RKO (cell line): ENCODE measurements at regions not wholly inside any gene's neighbourhood (a gene's known extent, or its start where the extent isn't known, plus 50 kb on each side); places are given as distances from the start of the nearest gene placed in this dataset.
"Not testable (repeated sequence)": the region's sequence is repeated elsewhere in the genome, so short reads cannot be mapped to it uniquely, and the experiment has no call there.

ENCODE experiments used
- DNase-seq: peaks from one replicate; pipeline ENCODE4 v3.0.0-alpha.2; 2016; ENCODE audit warnings: low spot score

- no peak for DNase-seq
Measured at GRCh38 chr4:60657807-60658206, 542.3 kb upstream of the ADGRL3 start.

- DNase-seq = no peak
Measured at GRCh38 chr4:60663769-60664168, 536.4 kb upstream of the ADGRL3 start.

GRCh38 chr4:60682901-60683300, 517.2 kb upstream of the ADGRL3 start:
- DNase-seq = no peak

GRCh38 chr4:60683357-60683756, 516.8 kb upstream of the ADGRL3 start:
- peak; percentile 75 for DNase-seq

- DNase-seq = no peak
Measured at GRCh38 chr4:60683973-60684372, 516.2 kb upstream of the ADGRL3 start.

GRCh38 chr4:60696062-60696461, 504.1 kb upstream of the ADGRL3 start:
- DNase-seq = not testable (repeated sequence)

GRCh38 chr4:60709061-60709460, 491.1 kb upstream of the ADGRL3 start:
- no peak for DNase-seq

GRCh38 chr4:60718874-60719273, 481.3 kb upstream of the ADGRL3 start:
- no peak for DNase-seq

GRCh38 chr4:60721685-60722084, 478.4 kb upstream of the ADGRL3 start:
- DNase-seq = no peak

- no peak for DNase-seq
Measured at GRCh38 chr4:60723796-60724195, 476.3 kb upstream of the ADGRL3 start.

GRCh38 chr4:60724623-60725022, 475.5 kb upstream of the ADGRL3 start:
- DNase-seq = peak; percentile 28

GRCh38 chr4:60726779-60727178, 473.3 kb upstream of the ADGRL3 start:
- DNase-seq = no peak

- DNase-seq = no peak
Measured at GRCh38 chr4:60729194-60729593, 470.9 kb upstream of the ADGRL3 start.

GRCh38 chr4:60729764-60730163, 470.4 kb upstream of the ADGRL3 start:
- DNase-seq = not testable (repeated sequence)

GRCh38 chr4:60737858-60738257, 462.3 kb upstream of the ADGRL3 start:
- DNase-seq = no peak

- no peak for DNase-seq
Measured at GRCh38 chr4:60743654-60744053, 456.5 kb upstream of the ADGRL3 start.

GRCh38 chr4:60744767-60745166, 455.4 kb upstream of the ADGRL3 start:
- peak; percentile 41 for DNase-seq

- no peak for DNase-seq
Measured at GRCh38 chr4:60745800-60746571, 454.1 kb upstream of the ADGRL3 start.

GRCh38 chr4:60750962-60751361, 449.2 kb upstream of the ADGRL3 start:
- no peak for DNase-seq

GRCh38 chr4:60757986-60758680, 442.0 kb upstream of the ADGRL3 start:
- no peak for DNase-seq

GRCh38 chr4:60759518-60760245, 440.4 kb upstream of the ADGRL3 start:
- no peak for DNase-seq

GRCh38 chr4:60780874-60781273, 419.3 kb upstream of the ADGRL3 start:
- DNase-seq = peak; percentile 82

- DNase-seq = no peak
Measured at GRCh38 chr4:60790608-60791007, 409.5 kb upstream of the ADGRL3 start.
